ENCODE measurements at regions not wholly inside any gene's neighbourhood (a gene's known extent, or its start where the extent isn't known, plus 50 kb on each side); places are given as distances from the start of the nearest gene placed in this dataset.

DNA sequence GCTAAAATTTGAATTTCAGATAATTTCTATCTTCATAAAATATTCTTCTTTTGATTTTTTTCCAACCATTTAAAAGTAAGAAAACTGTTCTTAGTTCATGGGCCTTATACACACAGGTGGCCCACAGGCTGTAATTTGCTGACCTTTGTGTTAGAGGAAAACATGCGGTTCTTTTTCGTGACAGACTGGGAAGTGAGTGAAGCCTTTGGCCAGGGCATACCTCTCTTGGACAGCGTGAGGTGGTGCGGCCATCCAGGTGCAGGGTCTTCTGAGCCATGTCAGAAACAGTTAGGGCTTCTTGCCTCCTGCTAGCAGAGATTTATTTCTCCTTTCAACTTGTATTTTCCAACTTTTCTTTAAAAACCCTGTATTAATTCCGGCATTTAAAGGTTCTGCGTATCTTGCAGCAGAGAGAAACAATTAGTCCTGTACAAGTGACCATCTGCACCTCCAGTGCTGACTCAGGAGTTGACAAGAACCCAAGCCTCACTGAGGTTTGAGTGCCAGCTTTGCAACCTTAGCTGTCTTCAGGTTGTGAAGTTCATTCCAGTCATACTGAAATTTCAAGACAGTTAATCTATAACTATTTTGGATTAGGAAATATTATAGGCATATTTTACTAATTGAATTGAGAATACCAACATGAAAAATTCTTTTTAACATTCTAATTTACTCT, 177.8 kb downstream of the LY86 start:
- DNase-seq, result no peak
- no peak for ATAC-seq
- intact Hi-C loops (cut with DNase I), result loop anchor here in 1 of 2 donors (10.0 kb wide), 1 partner anchor 58 kb away; no protein-coding TSS in a partner anchor

DNA sequence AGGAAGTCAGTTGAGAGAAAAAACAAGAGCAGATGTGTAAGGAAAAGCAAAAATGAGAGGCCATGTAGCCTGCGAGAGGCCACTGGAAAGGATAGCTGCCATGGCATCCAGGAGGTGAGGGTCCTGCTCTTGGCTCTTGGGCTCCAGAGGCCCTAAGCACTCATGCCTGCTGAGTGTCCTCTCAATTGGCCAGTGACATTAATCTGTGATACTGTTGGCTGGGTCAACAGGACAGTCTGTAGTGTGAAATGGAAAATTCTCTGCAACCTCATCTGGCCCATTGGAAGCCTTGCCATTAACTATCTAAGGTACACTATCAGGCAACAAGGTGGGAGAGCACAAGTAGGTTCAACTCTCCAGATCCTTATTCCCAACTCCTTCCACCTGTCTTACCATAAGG, 180.9 kb downstream of the LY86 start:
- ATAC-seq (no peak), DNase-seq (no peak)
- intact Hi-C loops (cut with DNase I), result loop anchor here in 1 of 2 donors (10.0 kb wide), 1 partner anchor 55 kb away; no protein-coding TSS in a partner anchor

DNA sequence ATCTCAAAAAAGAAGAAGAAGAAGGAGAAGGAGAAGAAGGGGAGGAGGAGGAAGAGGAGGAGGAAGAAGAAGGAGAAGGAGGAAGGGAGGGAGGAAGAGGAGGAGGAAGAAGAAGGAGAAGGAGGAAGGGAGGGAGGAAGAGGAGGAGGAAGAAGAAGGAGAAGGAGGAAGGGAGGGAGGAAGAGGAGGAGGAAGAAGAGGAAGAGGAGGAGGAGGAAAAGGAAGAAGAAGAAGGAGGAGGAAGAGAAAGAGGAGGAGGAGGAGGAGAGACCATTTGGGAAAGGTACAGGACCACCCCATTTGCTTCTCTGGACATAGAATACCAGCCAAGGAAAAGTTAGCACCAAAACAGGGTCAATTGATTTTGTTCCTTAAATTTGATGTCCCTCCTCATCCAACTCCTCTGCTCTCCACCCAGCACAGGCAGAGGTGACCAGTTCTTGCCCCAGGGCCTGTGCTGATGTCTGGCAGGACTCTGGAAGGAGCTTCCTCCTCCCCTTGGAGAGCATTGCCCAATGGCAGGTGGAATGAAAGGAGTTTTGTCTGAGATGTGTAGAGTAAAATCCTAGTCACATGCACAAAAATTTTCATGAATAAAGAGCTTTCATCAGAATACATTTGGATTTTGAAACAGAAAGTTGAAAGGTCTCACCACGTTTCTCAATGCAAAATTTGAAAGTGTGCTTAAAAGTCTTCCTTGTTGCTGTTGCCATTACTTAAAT, 182.9 kb downstream of the LY86 start:
- ATAC-seq (no peak), DNase-seq (no peak)
- intact Hi-C loops (cut with DNase I), result no loop called here

DNA sequence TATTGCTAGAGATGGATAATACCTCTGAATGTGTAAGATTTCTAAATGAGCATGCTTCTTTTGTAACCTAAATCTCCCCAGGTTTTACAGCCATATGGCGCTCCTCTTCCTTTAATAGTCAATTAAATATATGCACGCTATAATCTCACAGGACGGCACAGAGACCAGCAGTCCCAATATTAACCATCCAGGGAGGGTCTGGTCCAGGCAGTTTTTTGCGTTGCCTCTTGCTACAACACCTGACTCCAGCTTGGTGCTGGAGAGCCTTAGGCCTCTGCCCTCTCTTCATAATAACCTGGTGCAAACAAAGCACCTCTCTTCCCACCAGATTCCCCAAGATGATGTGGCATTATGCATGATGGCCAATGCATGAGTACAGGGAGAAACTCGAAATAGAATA, 183.4 kb downstream of the LY86 start:
- DNase-seq (no peak), ATAC-seq (no peak)
- intact Hi-C loops (cut with DNase I), result no loop called here

DNA sequence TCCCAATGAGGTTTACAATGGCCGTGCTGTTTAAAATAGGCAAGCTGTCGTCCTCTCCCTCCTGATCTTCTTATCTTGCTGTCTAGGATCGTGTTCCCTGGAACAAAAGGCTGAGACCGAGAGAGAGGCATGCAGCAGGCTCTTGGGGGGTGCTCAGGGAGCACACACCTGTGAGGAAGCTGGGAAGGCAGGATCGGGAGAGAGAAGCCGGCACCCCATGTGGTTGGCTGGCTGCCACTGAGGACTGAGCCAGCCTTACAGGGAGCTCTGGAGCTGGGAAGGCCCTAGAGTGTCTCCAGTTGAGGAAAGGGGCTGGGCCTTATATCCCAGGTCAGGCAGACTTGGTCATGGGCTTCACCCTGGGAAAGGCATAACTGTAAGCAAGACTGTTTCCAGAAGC, 184.2 kb downstream of the LY86 start:
- intact Hi-C loops (cut with DNase I), result no loop called here
- DNase-seq, result no peak
- ATAC-seq, result peak; percentile 38 to 47

DNA sequence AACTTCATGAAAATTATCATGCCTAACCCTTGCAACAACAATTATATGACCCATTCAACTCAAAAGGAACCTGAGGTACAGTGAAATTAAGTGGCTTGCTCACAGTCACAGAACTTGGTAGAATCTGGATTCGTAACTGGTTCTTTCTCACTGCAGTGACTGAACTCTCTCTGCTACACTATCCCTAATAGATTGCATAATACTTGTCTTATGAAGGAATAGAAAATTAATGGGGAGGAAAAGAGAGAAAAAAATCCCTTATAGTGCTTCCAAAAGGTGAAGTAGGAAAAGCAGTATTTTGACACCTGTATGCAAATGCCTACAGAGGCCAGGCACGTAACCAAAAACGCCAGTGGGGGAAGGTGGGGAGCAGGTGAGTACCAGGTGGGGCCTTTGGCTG, 186.6 kb downstream of the LY86 start:
- no peak for ATAC-seq
- no peak for DNase-seq
- intact Hi-C loops (cut with DNase I), result no loop called here

DNA sequence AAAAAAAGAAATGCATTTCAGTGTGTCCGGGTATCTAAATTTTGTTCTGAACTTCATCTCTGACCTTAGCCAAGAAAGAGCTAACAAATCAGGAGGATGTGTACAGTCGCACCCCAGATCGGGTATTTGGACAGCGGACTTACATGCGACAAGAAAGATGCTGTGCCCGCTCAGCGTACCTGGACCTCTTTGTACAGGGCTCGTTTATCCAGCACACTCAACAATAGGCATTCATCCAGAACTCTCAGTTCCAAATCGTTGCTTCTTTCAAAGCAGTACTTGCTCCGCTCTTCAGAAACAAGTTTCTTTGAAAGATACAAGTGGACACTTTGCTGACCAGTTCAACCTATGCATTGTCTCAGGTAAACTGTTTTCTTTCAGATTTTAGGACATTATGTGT, 191.7 kb downstream of the LY86 start:
- intact Hi-C loops (cut with DNase I), result no loop called here
- ATAC-seq (no peak), DNase-seq (no peak)

DNA sequence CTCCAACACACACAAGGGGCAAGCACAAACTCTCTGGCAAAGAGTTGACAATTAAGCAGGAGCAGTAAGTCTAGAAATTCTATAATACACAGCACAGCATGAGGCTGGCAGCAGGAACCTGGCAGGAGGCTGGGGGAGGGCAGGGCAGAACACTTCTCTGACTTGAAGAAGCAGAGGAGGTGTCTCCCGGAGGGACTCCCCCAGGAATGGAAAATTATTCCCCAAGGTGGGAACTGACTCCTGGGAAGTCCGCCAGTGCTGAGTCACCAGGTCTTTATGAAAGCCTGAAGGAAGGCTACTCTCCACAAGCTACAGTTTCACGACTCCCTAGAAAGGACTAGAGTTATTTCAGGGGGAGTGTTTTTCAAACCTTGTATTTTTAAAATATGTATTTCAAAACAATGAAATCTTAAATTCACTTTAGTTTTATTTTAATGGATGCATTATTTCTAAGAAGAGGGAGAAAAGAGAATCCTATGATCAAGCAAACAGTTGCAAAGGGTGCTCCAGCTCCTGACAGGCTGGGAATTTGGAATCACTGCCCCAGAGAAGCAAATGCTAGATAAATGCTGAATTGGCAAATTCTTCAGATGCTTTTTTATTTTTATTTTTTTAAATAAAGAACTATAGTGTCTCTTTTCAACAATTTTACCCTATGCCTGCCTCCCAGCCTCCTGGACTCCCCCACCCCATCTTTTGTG, 192.8 kb downstream of the LY86 start:
- ATAC-seq, result peak; percentile 86 to 95
- peak; percentile 82 for DNase-seq
- intact Hi-C loops (cut with DNase I), result no loop called here

DNA sequence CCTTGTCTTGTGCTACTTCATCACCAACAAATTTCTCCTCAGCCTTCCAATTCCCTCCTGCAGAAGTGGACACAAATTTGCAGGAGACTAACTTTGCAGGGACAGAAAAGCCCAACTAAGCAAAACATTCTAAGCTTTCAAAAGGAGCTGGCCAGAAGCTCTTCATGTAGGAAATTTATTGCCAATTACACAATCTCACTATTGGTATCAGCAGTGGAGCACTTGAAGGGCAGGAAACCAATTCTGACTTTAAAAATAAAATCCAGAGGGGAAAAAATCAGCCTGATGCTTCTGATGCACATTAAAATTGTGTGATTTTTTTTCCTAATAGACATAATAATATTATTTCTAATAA, 193.3 kb downstream of the LY86 start:
- intact Hi-C loops (cut with DNase I), result no loop called here
- DNase-seq (no peak), ATAC-seq (peak in 1 of 2 donors; percentile 56)

DNA sequence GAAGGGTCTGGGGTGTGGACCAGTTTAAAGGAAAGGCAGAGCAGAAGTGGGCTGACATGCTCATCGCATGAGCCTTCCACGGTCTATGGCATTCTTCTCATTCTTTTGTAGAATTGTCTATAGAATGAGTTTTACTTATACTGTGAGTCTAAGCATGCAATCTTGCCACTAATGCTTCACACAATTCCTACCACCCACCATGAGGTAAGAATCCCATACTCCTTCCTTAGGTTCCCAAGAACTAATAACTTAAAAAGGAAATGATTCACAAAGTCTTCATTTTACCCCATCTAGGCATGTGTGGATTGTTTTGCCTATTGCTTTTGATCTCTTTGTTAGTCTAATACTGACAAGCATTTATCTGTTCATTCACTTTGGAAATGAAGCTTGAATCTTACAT, 195.2 kb downstream of the LY86 start:
- ATAC-seq, result no peak
- DNase-seq, result no peak
- intact Hi-C loops (cut with DNase I), result no loop called here

DNA sequence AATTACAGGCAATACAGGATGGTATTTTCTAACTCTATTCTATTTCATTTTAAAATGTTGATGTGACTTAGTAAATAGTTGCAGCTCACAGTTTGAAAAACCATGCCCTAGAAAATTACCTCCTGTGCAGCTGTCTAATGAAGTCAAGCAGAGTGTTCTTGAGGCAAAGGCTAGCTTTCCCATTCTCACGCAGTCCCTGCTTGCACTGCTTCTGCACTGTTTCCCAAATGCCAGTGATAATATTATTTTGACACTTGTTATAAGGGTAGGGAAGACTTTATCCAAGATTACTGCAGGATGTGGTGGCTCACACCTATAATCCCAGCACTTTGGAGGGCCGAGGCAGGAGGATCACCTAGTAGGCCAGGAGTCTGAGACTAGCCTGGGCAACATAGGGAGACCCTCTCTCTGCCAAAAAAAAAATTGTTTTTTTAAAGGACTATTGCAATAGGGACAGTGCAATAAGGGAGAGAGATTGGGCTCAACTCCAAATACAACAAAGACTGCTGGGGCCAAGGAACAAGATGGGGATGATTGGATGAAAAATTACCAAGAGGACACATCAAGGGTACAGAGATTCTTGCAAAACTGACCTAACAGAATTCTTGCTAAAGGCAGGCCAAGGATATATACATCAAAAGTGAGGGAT, 196.1 kb downstream of the LY86 start:
- intact Hi-C loops (cut with DNase I), result no loop called here
- no peak for DNase-seq
- ATAC-seq, result peak in 1 of 2 donors; percentile 35

DNA sequence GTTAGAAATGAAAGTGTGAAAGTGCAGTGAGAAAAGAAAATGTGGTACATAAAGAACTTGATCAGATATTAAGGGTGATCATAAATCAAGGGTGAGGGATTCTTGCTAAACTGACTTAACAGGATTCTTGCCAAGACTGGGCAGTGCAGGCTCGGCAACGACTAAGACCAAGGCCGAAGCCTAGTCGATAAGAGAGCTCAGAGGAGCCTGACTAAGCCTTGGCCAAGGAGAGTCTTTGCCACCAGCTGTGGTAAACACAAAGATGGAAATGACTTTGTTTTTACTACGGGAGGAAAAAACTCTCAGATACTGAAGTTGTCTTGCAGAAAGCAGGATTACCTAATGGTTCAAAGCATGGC, 196.6 kb downstream of the LY86 start:
- no peak for DNase-seq
- intact Hi-C loops (cut with DNase I), result no loop called here
- peak; percentile 21 to 32 for ATAC-seq

DNA sequence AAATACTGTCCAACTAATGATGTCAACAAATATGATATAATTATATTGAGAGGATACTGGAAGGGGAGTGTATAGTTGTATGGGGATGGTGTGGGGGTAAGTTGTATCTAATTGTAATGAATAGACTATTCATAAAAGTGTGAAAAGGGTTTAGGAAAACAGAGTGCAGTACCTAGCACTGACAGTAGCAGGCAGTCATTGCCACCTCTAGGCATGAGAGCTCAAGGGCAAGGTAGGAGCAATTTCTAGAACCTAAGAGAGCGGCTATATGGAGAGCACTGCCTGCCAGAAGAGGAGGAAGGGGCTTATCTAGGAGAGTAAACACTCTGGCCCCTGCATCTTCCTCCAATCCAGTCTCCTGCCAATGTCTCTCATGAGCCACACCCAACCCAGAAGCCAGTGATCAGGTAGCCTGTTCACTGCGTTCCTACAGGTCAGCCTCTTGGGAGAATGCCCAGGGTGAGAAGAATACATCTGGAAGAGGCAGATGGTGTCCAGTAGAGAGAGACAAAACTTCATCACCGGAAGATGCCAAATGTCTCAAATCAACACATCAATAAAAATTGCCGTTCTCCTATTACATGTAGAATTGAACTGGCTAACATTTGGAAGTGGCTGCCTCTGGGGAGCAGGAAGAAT, 200.0 kb downstream of the LY86 start:
- ATAC-seq, result peak in 1 of 2 donors; percentile 46
- intact Hi-C loops (cut with DNase I), result no loop called here
- DNase-seq, result no peak

DNA sequence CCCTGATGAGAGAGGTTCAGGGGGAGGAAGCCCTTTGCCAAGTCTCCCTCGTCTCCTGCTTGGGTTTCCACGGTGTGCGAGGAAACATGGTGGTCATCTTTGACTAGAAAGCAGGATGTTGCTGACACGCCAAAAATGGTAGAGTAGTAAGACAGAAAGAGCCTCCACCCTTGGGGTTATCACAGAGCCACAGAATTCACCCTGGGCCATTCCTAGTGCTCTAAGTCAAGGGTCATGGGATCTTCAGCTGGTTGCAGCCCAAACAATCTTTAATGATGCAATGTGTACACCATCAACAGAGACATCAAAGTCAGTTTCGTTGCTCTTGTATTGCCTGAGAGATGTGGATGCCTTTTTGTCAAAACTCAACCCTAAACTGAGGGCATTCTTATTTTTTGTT, 201.9 kb downstream of the LY86 start:
- no peak for ATAC-seq
- intact Hi-C loops (cut with DNase I), result no loop called here
- DNase-seq, result no peak

DNA sequence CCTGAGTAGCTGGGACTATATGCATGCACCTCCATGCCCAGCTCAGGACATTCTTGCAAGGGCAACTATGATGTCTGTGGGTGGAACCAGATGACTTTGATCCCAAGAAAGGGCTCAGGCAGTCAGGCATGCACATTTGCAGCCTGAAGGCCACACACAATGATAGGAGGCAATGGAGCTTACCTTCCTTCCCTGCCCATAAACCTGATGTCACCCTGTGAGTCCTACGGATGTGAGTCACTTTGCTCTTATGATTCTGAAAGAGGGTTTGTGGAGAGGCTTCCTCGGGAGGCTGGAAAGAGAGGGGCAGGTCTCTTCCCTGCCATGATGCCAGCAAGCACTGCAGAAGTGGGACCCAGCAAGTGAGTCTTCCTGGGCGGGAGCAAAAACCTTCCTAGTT, 202.4 kb downstream of the LY86 start:
- no peak for DNase-seq
- intact Hi-C loops (cut with DNase I), result no loop called here
- no peak for ATAC-seq

DNA sequence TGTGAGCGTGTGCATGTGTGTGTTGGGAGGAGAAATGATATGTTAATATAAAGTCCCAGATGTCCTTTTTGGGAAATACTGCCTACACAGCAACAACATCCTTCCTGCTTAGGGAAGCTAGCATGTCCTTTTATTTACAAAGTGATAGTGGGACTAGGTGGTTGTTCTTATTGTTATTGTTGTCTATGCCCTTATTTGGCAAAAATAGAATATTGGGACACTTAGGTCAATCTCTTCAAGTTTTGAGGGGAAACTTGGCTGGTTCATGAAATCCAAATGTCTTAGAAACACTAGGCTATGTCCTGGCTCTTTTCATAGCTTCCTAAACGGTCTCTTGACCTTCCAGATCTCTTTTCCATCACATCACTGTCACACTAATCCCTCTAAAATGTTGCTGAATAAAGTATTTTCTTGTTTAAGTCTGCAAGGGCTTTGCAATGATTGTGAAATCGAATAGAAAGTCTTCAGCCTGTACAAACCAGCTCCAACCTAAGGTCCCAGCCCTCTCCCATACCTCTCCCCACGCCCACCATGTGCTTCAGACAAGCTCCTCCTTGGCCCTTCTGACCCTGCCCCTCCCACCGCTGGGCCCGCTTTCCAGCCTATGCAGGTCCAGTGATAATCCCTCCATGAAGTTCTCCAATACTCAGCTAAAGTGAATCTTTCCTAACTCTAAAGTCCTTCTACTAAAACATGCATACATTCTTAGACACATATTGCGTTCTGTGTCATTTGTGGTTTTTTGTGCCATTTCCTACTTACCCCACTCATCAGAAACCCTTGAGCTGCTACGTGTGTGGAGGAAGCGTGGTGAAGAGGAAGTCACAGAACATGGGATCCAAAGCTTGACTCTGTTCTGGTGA, 205.1 kb downstream of the LY86 start:
- intact Hi-C loops (cut with DNase I), result no loop called here
- DNase-seq, result no peak
- peak; percentile 27 to 52 for ATAC-seq

DNA sequence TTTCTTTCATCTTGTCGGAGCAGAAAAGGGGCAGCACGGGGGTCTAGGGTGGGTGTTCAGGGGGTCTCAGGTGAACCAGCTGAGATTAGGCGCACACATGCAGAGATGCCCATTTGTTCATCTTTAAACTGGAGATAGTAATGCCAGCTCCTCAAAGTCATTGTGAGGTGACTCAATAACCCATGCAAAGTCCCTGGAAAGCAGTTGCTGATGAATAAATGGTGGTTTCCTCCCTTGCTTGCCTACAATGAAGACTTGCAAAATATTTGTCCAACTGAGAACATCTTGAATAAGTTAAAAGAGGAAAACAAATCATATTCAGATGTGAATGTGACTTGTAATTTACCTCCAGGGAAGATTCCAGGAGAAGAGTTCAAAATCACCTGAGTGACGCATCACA, 206.9 kb downstream of the LY86 start:
- DNase-seq (no peak), ATAC-seq (no peak)
- intact Hi-C loops (cut with DNase I), result no loop called here

DNA sequence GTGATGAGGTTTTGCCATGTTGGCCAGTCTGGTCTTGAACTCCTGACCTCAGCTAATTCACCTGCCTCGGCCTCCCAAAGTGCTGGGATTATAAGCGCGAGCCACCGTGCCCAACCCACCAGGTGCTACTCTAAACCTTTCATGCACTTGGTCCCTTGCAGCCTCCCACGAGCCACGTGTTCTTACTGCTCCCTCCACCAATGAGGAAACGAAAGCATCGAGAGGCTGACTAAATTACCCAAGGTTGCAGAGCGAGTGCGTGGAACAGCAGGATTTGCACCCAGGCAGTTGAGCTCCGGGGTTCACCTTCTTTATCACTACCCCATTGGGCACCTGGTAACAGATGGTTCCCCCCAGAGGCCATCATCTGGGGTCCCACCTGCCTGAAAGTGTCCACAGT, 208.3 kb downstream of the LY86 start:
- ATAC-seq, result no peak
- intact Hi-C loops (cut with DNase I), result no loop called here
- no peak for DNase-seq

DNA sequence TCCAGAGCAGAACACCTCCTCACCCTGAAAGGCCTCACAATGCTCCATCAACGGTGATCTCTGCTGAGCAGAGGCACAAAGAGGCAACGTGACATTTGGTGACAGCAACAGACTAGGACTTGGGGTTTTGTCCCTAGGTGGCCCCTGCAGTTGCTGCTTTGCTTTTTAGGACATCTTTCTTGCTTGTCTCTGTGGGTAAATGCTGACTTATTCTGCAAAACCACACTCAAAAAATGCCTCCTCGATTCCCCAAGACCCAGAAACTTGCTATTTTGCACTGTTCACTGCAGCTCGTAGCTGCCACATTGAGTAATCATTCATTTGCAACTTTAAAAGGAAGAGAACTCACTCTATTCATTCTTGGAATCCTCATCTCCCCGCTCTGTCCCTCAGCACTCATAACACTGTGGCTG, 209.9 kb downstream of the LY86 start:
- intact Hi-C loops (cut with DNase I), result no loop called here
- ATAC-seq (no peak), DNase-seq (no peak)

All from left cardiac atrium (tissue), 4 donors.